HL-60 (cell line): ENCODE measurements at regions not wholly inside any gene's neighbourhood (a gene's known extent, or its start where the extent isn't known, plus 50 kb on each side); places are given as distances from the start of the nearest gene placed in this dataset.

Experiments
- DNase-seq, 2 experiments: peaks; one replicate each; pipeline ENCODE4 v3.0.0-alpha.2; 2010 to 2020; ENCODE audit warnings: low read depth in 1 of 2, low spot score in 1 of 2
- H3K27ac ChIP-seq: fragments of 250-450 bp; sonication (Bioruptor Pico); replicated peaks from 2 replicates; pipeline ENCODE4 v1.5.1; 2020; ENCODE audit warnings: mild to moderate bottlenecking, moderate library complexity
- H3K27me3 ChIP-seq: fragments of 250-450 bp; sonication (Bioruptor Pico); 2 replicates; pipeline ENCODE4 v1.5.1; 2021; ENCODE audit warnings: mild to moderate bottlenecking, moderate library complexity; ENCODE audit not compliant: insufficient read depth, poor library complexity, severe bottlenecking
- H3K4me3 ChIP-seq: replicated peaks from 2 replicates; pipeline ENCODE4 v1.5.1; 2011; ENCODE audit warnings: mild to moderate bottlenecking, control low read depth, low read length; ENCODE audit not compliant: insufficient read depth
- GABPA ChIP-seq: IDR thresholded peaks from 2 replicates; pipeline ENCODE4 v1.6.1; 2012; ENCODE audit warnings: low read depth
- POLR2AphosphoS5 ChIP-seq: IDR thresholded peaks from 2 replicates; pipeline ENCODE4 v1.6.1; 2012; ENCODE audit warnings: low read depth
- REST ChIP-seq: IDR thresholded peaks from 2 replicates; pipeline ENCODE4 v1.6.1; 2012; ENCODE audit warnings: low read depth; ENCODE audit not compliant: insufficient replicate concordance
- SPI1 ChIP-seq: IDR thresholded peaks from 2 replicates; pipeline ENCODE4 v1.6.1; 2012; ENCODE audit warnings: low read depth, mild to moderate bottlenecking, borderline replicate concordance
- TF ChIP-seq, protein P1 (sequence below): IDR thresholded peaks from one replicate; pipeline ENCODE4 v1.5.1; 2011; ENCODE audit warnings: low read length, control low read depth, inconsistent platforms; ENCODE audit not compliant: insufficient read depth

DNA sequence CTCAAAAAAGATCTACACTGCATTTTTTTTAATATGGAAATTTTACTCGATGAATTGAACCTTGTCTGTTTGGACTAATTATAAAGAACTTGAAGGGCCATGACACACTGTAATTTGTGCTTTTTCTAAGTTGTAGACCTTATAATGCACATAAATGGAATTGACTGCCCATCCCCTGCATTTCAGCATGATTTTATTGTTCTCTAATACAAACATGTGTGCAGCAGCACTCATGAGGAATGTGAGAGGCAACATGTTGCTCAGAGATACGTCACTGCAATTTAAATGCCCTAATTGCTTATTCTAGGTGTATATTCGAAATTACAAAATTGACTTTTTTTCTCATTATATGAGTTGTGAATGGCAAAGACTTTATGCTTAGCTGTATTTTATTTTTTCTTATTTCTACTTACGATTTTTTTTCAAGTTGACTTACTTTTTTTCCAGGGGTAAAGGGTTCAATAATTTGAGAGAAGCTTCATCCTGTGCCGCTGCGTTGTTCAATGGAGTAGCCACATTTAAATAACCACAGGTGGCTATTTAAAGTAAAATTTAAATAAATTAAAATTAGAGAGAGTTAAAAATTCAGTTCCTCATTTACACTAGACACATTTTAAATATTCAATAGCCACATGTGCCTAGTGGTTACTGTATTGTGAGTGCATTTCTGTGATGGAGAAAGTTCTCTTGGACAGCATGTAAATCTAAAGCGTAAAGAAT, 1346.4 kb downstream of the ROBO1 start:
- TF ChIP-seq GABPA = no peak
- no peak for TF ChIP-seq REST
- TF ChIP-seq POLR2AphosphoS5 = no peak
- no peak for TF ChIP-seq SPI1
- TF ChIP-seq, protein P1, sequence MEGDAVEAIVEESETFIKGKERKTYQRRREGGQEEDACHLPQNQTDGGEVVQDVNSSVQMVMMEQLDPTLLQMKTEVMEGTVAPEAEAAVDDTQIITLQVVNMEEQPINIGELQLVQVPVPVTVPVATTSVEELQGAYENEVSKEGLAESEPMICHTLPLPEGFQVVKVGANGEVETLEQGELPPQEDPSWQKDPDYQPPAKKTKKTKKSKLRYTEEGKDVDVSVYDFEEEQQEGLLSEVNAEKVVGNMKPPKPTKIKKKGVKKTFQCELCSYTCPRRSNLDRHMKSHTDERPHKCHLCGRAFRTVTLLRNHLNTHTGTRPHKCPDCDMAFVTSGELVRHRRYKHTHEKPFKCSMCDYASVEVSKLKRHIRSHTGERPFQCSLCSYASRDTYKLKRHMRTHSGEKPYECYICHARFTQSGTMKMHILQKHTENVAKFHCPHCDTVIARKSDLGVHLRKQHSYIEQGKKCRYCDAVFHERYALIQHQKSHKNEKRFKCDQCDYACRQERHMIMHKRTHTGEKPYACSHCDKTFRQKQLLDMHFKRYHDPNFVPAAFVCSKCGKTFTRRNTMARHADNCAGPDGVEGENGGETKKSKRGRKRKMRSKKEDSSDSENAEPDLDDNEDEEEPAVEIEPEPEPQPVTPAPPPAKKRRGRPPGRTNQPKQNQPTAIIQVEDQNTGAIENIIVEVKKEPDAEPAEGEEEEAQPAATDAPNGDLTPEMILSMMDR = no peak
- Histone ChIP-seq H3K27me3 (no peaks in the 10 kb centered on the region), H3K4me3 (no peak overlapping the region), H3K27ac (no peak overlapping the region)
- DNase-seq = no peak

DNA sequence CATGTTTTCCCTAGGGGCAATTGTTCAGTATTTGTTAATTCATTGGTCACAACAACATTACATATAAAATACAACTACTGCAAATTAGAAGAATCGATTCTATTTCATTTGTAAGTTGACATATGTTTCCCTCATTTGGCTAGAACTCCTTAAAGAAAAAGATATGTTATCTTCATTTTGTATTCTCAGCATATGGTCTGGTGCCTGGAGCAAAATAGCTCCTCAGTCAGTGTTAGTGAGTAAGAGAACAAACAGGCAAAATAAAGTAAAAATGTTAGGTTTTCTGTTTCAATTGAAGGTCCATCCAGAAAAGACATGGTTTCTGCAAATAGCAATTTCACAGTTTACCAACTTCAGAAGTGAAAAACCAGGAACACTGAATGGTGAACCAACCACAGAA, 1343.1 kb downstream of the ROBO1 start:
- Histone ChIP-seq H3K27ac (no peak overlapping the region), H3K27me3 (no peaks in the 10 kb centered on the region), H3K4me3 (no peak overlapping the region)
- DNase-seq = no peak
- TF ChIP-seq SPI1 (no peak), POLR2AphosphoS5 (no peak), REST (no peak)
- TF ChIP-seq, protein P1 = no peak

DNA sequence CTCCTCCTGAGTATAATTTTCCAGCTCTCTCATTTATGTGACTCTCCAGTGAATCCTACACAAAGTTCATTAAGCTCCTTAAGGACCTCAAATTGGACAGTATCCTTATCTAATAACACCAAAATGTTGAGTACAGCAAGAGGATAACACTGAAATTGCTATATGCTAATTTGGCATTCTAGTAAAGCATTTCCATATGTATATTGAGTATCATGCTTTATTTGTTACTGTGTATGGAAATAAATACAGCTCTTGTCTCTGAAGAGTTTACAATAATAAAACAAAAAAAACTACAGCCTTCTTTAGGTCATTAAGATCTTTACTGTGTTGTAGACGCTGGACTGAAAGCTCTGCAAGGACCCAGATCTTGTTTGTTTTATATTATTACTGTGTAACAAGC, 1341.3 kb downstream of the ROBO1 start:
- TF ChIP-seq POLR2AphosphoS5 (no peak), REST (no peak), GABPA (no peak), SPI1 (no peak)
- TF ChIP-seq, protein P1 = no peak
- DNase-seq = no peak
- Histone ChIP-seq H3K27me3 (no peaks in the 10 kb centered on the region), H3K4me3 (no peak overlapping the region), H3K27ac (no peak overlapping the region)
